Stimulated activated CD8-positive, alpha-beta memory T cell treated with anti-CD3 and anti-CD28 coated beads, Interleukin-7, amount 100 ng/mL, for 24 hours (primary cell): ENCODE measurements at regions not wholly inside any gene's neighbourhood (a gene's known extent, or its start where the extent isn't known, plus 50 kb on each side); places are given as distances from the start of the nearest gene placed in this dataset.

Experiments used
- DNase-seq: peaks from one replicate; pipeline ENCODE4 v3.0.0-alpha.2; 2020; ENCODE audit warnings: low read depth

- DNase-seq: no peak
Measured at GRCh38 chr9:79796411-79796810, 224.6 kb downstream of the TLE4 start.

GRCh38 chr9:79788662-79789061 lies 216.9 kb downstream of the TLE4 start:
- no peak for DNase-seq

DNA sequence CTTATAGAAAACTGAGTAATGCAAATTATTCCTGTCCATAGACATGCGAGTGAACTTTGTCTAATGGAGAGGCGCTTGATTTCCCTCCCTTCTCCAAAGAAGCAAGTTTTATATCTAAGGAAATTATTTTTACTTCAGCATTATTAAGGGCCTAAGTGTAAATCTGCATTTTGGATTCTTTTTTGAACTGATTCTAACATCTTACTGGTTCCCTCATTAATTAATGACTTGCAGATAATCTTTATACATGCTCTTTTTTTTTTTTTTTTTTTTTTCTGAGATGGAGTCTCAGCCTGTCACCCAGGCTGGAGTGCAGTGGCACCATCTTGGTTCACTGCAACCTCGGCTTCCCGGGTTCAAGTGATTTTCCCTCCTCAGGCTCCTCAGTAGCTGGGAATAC lies 209.5 kb downstream of the TLE4 start:
- no peak for DNase-seq

- no peak for DNase-seq
Measured at GRCh38 chr9:79780559-79780958, 208.8 kb downstream of the TLE4 start.

DNA sequence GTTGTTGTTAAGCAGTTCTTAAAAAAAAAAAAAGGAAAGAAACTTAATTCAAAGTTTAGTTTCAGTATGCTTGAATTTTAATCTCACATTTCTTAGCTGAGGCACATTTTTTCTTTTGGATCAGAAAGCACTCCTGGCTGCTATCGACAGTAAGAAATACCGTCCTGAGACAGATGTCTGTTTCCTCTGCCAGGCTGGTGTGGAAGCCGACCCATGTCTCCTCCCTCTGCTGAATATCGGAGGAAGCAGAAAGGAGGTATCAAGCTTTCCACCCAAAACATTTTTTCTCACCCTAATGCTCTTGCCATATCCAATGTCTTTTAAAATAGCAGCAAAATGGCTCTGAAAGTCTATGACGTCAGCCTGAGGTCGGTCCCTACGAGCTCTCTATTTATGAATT lies 208.1 kb downstream of the TLE4 start:
- no peak for DNase-seq

- no peak for DNase-seq
Measured at GRCh38 chr9:79778581-79778980, 206.8 kb downstream of the TLE4 start.

DNA sequence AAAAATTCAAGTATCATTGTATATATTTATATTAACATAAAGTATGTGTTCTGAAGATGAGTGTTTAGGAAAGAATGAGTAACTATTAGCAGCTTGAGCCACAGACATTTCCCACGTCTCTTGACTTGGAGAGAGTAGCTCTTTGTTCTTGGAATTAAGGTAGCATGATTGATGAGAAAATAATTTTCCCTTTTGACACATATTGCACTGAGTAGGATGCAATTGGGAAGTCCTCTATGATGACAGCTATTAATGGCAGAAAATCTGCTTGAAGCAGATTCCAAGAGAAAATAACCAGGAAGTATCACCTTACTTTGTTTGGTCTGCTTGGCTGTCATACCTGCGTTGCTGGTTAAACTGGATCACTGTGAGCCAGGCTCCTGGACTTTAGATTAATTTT lies 204.8 kb downstream of the TLE4 start:
- no peak for DNase-seq
